Keratinocyte (primary cell): ENCODE measurements at regions not wholly inside any gene's neighbourhood (a gene's known extent, or its start where the extent isn't known, plus 50 kb on each side); places are given as distances from the start of the nearest gene placed in this dataset.

Experiments
- DNase-seq: peaks from one replicate; pipeline ENCODE4 v3.0.0-alpha.2; 2011; ENCODE audit warnings: low read depth, missing footprints, low spot score
- FAIRE-seq: peaks from 2 replicates; lab custom pipeline; 2011; peaks lifted over from hg19 to GRCh38; lab: Jason Lieb, UNC
- H2AFZ ChIP-seq: 2 replicates; pipeline ENCODE4 v1.6.0; 2012; ENCODE audit warnings: low read length, control low read depth, inconsistent platforms; ENCODE audit not compliant: control insufficient read depth
- H3K27ac ChIP-seq: 2 replicates; pipeline ENCODE4 v1.5.1; 2011; ENCODE audit warnings: low read length; ENCODE audit not compliant: control insufficient read depth, insufficient read depth
- H3K27me3 ChIP-seq: 3 replicates; pipeline ENCODE4 v1.6.0; 2011; ENCODE audit warnings: low read length; ENCODE audit not compliant: control insufficient read depth, insufficient read depth; ENCODE audit errors: extremely low read depth
- H3K36me3 ChIP-seq, 2 experiments: 2 replicates in 1 of 2; 3 replicates in 1 of 2; pipeline ENCODE4 v1.5.1; 2011; ENCODE audit warnings: low read length in 2 of 2, mild to moderate bottlenecking in 1 of 2; ENCODE audit not compliant: control insufficient read depth in 2 of 2, insufficient read depth in 2 of 2; ENCODE audit errors: extremely low read depth in 1 of 2
- H3K4me1 ChIP-seq: 3 replicates; pipeline ENCODE4 v1.5.1; 2011; ENCODE audit warnings: low read length; ENCODE audit not compliant: control insufficient read depth, insufficient read depth; ENCODE audit errors: extremely low read depth
- H3K4me2 ChIP-seq: 3 replicates; pipeline ENCODE4 v1.6.0; 2011; ENCODE audit warnings: low read depth, low read length; ENCODE audit not compliant: control insufficient read depth, insufficient read depth; ENCODE audit errors: extremely low read depth
- H3K4me3 ChIP-seq, 3 experiments: fragments of 200-600 bp in 1 of 3; sonication (generic) in 1 of 3; 2 replicates in 2 of 3; 3 replicates in 1 of 3; pipeline ENCODE4 v1.5.1; 2011 to 2016; ENCODE audit warnings: low read length in 3 of 3, mild to moderate bottlenecking in 3 of 3, control low read depth in 2 of 3, inconsistent platforms in 1 of 3, low read depth in 1 of 3, mixed read lengths in 1 of 3, mixed run types in 1 of 3, moderate library complexity in 1 of 3; ENCODE audit not compliant: control insufficient read depth in 2 of 3, insufficient read depth in 2 of 3; ENCODE audit errors: extremely low read depth in 1 of 3
- H3K79me2 ChIP-seq: 2 replicates; pipeline ENCODE4 v1.6.0; 2012; ENCODE audit warnings: low read length; ENCODE audit not compliant: control insufficient read depth, insufficient read depth
- H3K9ac ChIP-seq: 3 replicates; pipeline ENCODE4 v1.6.0; 2011; ENCODE audit warnings: low read length; ENCODE audit not compliant: control insufficient read depth, insufficient read depth; ENCODE audit errors: extremely low read depth
- H3K9me1 ChIP-seq: 3 replicates; pipeline ENCODE4 v1.6.0; 2011; ENCODE audit warnings: low read length; ENCODE audit not compliant: control insufficient read depth, insufficient read depth; ENCODE audit errors: extremely low read depth
- H3K9me3 ChIP-seq: 2 replicates; pipeline ENCODE4 v1.5.1; 2012; ENCODE audit warnings: low read depth, low read length; ENCODE audit not compliant: control insufficient read depth
- H4K20me1 ChIP-seq: 3 replicates; pipeline ENCODE4 v1.6.0; 2011; ENCODE audit warnings: low read length; ENCODE audit not compliant: control insufficient read depth, insufficient read depth; ENCODE audit errors: extremely low read depth
- CTCF ChIP-seq, 3 experiments: IDR thresholded peaks in 1 of 3; conservative IDR thresholded peaks in 1 of 3; optimal IDR thresholded peaks in 1 of 3; 2 replicates in 2 of 3; 3 replicates in 1 of 3; pipeline versions ENCODE3 to v1.5.1; 2011; ENCODE audit warnings: low read length in 3 of 3, mild to moderate bottlenecking in 3 of 3, moderate library complexity in 2 of 3, control low read depth in 1 of 3, inconsistent platforms in 1 of 3; ENCODE audit not compliant: insufficient read depth in 2 of 3; ENCODE audit errors: extremely low read depth in 1 of 3
- EZH2 ChIP-seq: IDR thresholded peaks from one replicate; pipeline ENCODE4 v1.6.1; 2012; ENCODE audit warnings: inconsistent platforms, mild to moderate bottlenecking, low read length, moderate library complexity
- dilution Hi-C: fragments of 300-500 bp; cut with MboI; formaldehyde crosslinking; loops from one replicate; pipeline ENCODE4 v1.7.0; 2020; ENCODE audit warnings: low sequenced_read_pairs; ENCODE audit not compliant: extremely low pct_ligation_motif_present

GRCh38 chr3:67302489-67302888 lies 304.4 kb downstream of the KBTBD8 start:
- no peaks in the 10 kb centered on the region for H3K4me1 ChIP-seq
- DNase-seq (no peak), FAIRE-seq (no peak)
- H4K20me1 ChIP-seq, result no peaks in the 10 kb centered on the region
- H3K27me3 ChIP-seq, result no peaks in the 10 kb centered on the region
- H3K9me1 ChIP-seq, result no peaks in the 10 kb centered on the region
- H3K4me3 ChIP-seq, result no peak overlapping the region
- dilution Hi-C loops, result no loop called here
- H3K9me3 ChIP-seq, result no peaks in the 10 kb centered on the region
- TF ChIP-seq CTCF (optimal IDR thresholded peaks at IDR 0.05 in 1 of 3, IDR thresholded peaks at IDR 0.05 in 1 of 3, conservative IDR thresholded peaks at IDR 0.05 in 1 of 3; ENCODE audit: extremely low read depth in 1 of 3, insufficient read depth in 2 of 3, low read length in 3 of 3) (no peak), EZH2 (no peak)
- no peak overlapping the region for H2AFZ ChIP-seq
- no peak overlapping the region for H3K4me2 ChIP-seq
- no peak overlapping the region for H3K27ac ChIP-seq
- H3K36me3 ChIP-seq, result no peaks in the 10 kb centered on the region
- no peak overlapping the region for H3K9ac ChIP-seq
- no peaks in the 10 kb centered on the region for H3K79me2 ChIP-seq

- dilution Hi-C loops, result no loop called here
- Histone ChIP-seq H2AFZ (no peak overlapping the region), H3K36me3 (no peaks in the 10 kb centered on the region), H3K9me1 (no peaks in the 10 kb centered on the region), H3K4me3 (no peak overlapping the region), H3K79me2 (no peaks in the 10 kb centered on the region), H3K27ac (no peak overlapping the region), H3K4me1 (no peaks in the 10 kb centered on the region), H3K9ac (no peak overlapping the region), H4K20me1 (no peaks in the 10 kb centered on the region), H3K4me2 (no peak overlapping the region), H3K9me3 (no peaks in the 10 kb centered on the region), H3K27me3 (no peaks in the 10 kb centered on the region)
- no peak for TF ChIP-seq EZH2
- no peak for TF ChIP-seq CTCF (optimal IDR thresholded peaks at IDR 0.05 in 1 of 3, IDR thresholded peaks at IDR 0.05 in 1 of 3, conservative IDR thresholded peaks at IDR 0.05 in 1 of 3; ENCODE audit: extremely low read depth in 1 of 3, insufficient read depth in 2 of 3, low read length in 3 of 3)
- FAIRE-seq, result no peak
- DNase-seq, result no peak
Measured at GRCh38 chr3:67305160-67305559, 307.1 kb downstream of the KBTBD8 start.
